Adrenal gland (tissue), 9 donors: ENCODE measurements at regions not wholly inside any gene's neighbourhood (a gene's known extent, or its start where the extent isn't known, plus 50 kb on each side); places are given as distances from the start of the nearest gene placed in this dataset.

Source experiments
- DNase-seq, 7 donors: peaks; one replicate each; pipeline ENCODE4 v3.0.0-alpha.2; 2019 to 2020
- H3K27ac ChIP-seq, 5 donors: fragments of 200-600 bp; sonication (generic) in 4 of 5; 1 replicate in 3 of 5; 2 replicates in 2 of 5; pipeline versions ENCODE4 v1.5.1 to v1.8.0; 2016 to 2020; ENCODE audit warnings: mild to moderate bottlenecking in 1 of 5
- H3K27me3 ChIP-seq: fragments of 200-600 bp; 2 replicates; pipeline ENCODE4 v1.8.0; 2021
- H3K36me3 ChIP-seq, 2 donors: fragments of 200-600 bp; replicated peaks in 1 of 2; 1 replicate in 1 of 2; 2 replicates in 1 of 2; pipeline versions ENCODE4 v1.5.1 to v1.8.0; 2018 to 2022
- H3K4me1 ChIP-seq, 2 donors: fragments of 200-600 bp; replicated peaks in 1 of 2; 1 replicate in 1 of 2; 2 replicates in 1 of 2; pipeline versions ENCODE4 v1.5.1 to v1.8.0; 2018 to 2021
- H3K4me3 ChIP-seq, 4 donors: fragments of 200-600 bp; sonication (generic) in 3 of 4; one replicate each; pipeline ENCODE4 v1.5.1; 2016 to 2018
- H3K9me3 ChIP-seq, 3 donors: fragments of 200-600 bp; sonication (generic) in 1 of 3; replicated peaks in 1 of 3; 1 replicate in 2 of 3; 2 replicates in 1 of 3; pipeline versions ENCODE4 v1.5.1 to v1.8.0; 2016 to 2021
- POLR2A ChIP-seq, 2 donors: fragments of 450-650 bp; IDR thresholded peaks; one replicate each; pipeline ENCODE4 v1.6.1; 2017; ENCODE audit warnings: antibody characterized with exemption in 2 of 2, mild to moderate bottlenecking in 2 of 2, moderate library complexity in 1 of 2
- WGBS, 4 donors: extraction: QIAGEN DNeasy Blood & Tissue Kit in 2 of 4; methylation state at CpG; one replicate each; pipeline versions ENCODE4 v1.1.5 to v1.1.7; 2013 to 2017; 5-methylcytosine and 5-hydroxymethylcytosine counted together
- intact Hi-C, 2 donors: fragments of 100-400 bp; cut with DNase I; formaldehyde crosslinking; loops; one replicate each; pipeline versions ENCODE4 v1.14.1 to v1.15.0; 2022 to 2023
- TF ChIP-seq, protein P1 (sequence below), 6 experiments: fragments of 450-650 bp in 4 of 6; fragments of 200-600 bp in 2 of 6; sonication (generic) in 1 of 6; IDR thresholded peaks; 1 replicate in 5 of 6; 2 replicates in 1 of 6; pipeline versions ENCODE4 v1.5.1 to v1.8.0; 2016 to 2021; ENCODE audit warnings: antibody characterized with exemption in 6 of 6, mild to moderate bottlenecking in 2 of 6, moderate library complexity in 1 of 6
- donor health status: healthy with polysubstance abuse.
- donor health status: Bipolar disorder and iron deficiency.
- donor health status: DM: yes; HTN: yes; CAD: no.
- donor health status: DM: no; HTN: no; CAD: no.
- donor health status: DM: no; HTN: no; CAD: no.

- intact Hi-C loops, result no loop called here
- Histone ChIP-seq H3K36me3 (no peaks in the 10 kb centered on the region), H3K27me3 (no peaks in the 10 kb centered on the region), H3K4me1 (no peaks in the 10 kb centered on the region), H3K9me3 (peaks cover 0 to 14% (median 6%) of the 10 kb centered on the region in 3 donors), H3K27ac (no peak overlapping the region), H3K4me3 (no peak overlapping the region)
- TF ChIP-seq, protein P1, sequence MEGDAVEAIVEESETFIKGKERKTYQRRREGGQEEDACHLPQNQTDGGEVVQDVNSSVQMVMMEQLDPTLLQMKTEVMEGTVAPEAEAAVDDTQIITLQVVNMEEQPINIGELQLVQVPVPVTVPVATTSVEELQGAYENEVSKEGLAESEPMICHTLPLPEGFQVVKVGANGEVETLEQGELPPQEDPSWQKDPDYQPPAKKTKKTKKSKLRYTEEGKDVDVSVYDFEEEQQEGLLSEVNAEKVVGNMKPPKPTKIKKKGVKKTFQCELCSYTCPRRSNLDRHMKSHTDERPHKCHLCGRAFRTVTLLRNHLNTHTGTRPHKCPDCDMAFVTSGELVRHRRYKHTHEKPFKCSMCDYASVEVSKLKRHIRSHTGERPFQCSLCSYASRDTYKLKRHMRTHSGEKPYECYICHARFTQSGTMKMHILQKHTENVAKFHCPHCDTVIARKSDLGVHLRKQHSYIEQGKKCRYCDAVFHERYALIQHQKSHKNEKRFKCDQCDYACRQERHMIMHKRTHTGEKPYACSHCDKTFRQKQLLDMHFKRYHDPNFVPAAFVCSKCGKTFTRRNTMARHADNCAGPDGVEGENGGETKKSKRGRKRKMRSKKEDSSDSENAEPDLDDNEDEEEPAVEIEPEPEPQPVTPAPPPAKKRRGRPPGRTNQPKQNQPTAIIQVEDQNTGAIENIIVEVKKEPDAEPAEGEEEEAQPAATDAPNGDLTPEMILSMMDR (IDR thresholded peaks at IDR 0.05), result no peak
- TF ChIP-seq POLR2A (IDR thresholded peaks at IDR 0.05), result no peak
- WGBS, 4 donors, result 82 to 91% (median 85%) methylated on average over 10 to 11 of the region's 11 CpGs
- DNase-seq, result no peak
These were observed 348.0 kb downstream of the CTTN start for GRCh38 chr11:70746351-70746750.

- no peaks in the 10 kb centered on the region for H3K27me3 ChIP-seq
- no peak overlapping the region for H3K4me3 ChIP-seq
- peaks cover 0 to 14% (median 6%) of the 10 kb centered on the region in 3 donors for H3K9me3 ChIP-seq
- 80 to 91% (median 84%) methylated on average over 1 to 4 of the region's 4 CpGs for WGBS, 4 donors
- intact Hi-C loops, result no loop called here
- no peak overlapping the region for H3K27ac ChIP-seq
- H3K4me1 ChIP-seq, result no peaks in the 10 kb centered on the region
- TF ChIP-seq, protein P1 (IDR thresholded peaks at IDR 0.05), result no peak
- no peak for TF ChIP-seq POLR2A (IDR thresholded peaks at IDR 0.05)
- H3K36me3 ChIP-seq, result no peaks in the 10 kb centered on the region
- DNase-seq, result no peak
These were observed 349.0 kb downstream of the CTTN start for GRCh38 chr11:70747285-70747684.

DNA sequence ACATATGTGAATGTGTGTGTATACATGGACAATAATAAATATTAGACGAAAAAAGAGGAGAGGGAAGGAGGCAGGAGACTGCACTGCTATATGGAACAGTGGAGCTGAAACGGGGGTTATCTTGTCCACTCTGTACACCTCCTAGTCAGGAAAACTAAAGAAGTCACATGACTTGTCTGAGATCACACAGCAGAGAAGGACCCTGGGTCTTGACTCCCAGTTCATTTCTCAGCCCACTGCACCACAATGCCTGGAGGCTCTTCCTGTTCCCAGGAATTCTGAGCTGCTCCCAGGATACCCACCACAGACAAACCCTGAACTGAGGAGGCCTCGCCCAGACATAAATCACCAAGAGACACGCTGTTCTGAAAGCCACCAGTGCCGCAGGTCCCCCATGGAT lies 349.6 kb downstream of the CTTN start:
- no peak for TF ChIP-seq POLR2A (IDR thresholded peaks at IDR 0.05)
- TF ChIP-seq, protein P1 (IDR thresholded peaks at IDR 0.05), result no peak
- DNase-seq, result no peak
- intact Hi-C loops, result no loop called here

GRCh38 chr11:70751142-70751734 lies 352.9 kb downstream of the CTTN start:
- 72 to 75% (median 74%) methylated on average over 4 of the region's 4 CpGs for WGBS, 4 donors
- Histone ChIP-seq H3K36me3 (no peaks in the 10 kb centered on the region), H3K27me3 (no peaks in the 10 kb centered on the region), H3K9me3 (peaks cover 0 to 14% (median 6%) of the 10 kb centered on the region in 3 donors), H3K27ac (no peak overlapping the region), H3K4me3 (no peak overlapping the region), H3K4me1 (no peaks in the 10 kb centered on the region)
- no peak for TF ChIP-seq POLR2A (IDR thresholded peaks at IDR 0.05)
- TF ChIP-seq, protein P1 (IDR thresholded peaks at IDR 0.05), result no peak
- intact Hi-C loops, result no loop called here
- DNase-seq, result no peak

More for the DNA sequence above, 349.6 kb downstream of the CTTN start:
- Histone ChIP-seq H3K36me3 (no peaks in the 10 kb centered on the region), H3K27ac (no peak overlapping the region), H3K4me3 (no peak overlapping the region), H3K27me3 (no peaks in the 10 kb centered on the region), H3K9me3 (peaks cover 0 to 14% (median 6%) of the 10 kb centered on the region in 3 donors), H3K4me1 (no peaks in the 10 kb centered on the region)
- WGBS, 4 donors, result 79 to 84% (median 80%) methylated on average over 5 of the region's 5 CpGs
